IMR-90 (cell line): ENCODE measurements at regions not wholly inside any gene's neighbourhood (a gene's known extent, or its start where the extent isn't known, plus 50 kb on each side); places are given as distances from the start of the nearest gene placed in this dataset.

Experiments
- ATAC-seq: fragments of 200-7000 bp; cut with Tn5 transposase; 2 replicates; pipeline ENCODE4 v1.9.1; 2020; ENCODE audit warnings: low read depth, mild to moderate bottlenecking, moderate library complexity
- BruUV-seq: library from RNA; stranded (reverse); fragments of 400-500 nt; replicated peaks from 2 replicates; lab custom pipeline; 2021; lab: Mats Ljungman, UMichigan
- CTCF ChIA-PET: fragments of 300-600 bp; formaldehyde crosslinking; extraction: SDS; loops from one replicate; lab custom pipeline; 2021; ENCODE audit warnings: antibody characterized with exemption; lab: Yijun Ruan, JAX
- POLR2A ChIA-PET: fragments of 300-600 bp; sonication (Branson Sonifier 250); formaldehyde crosslinking; loops from one replicate; lab custom pipeline; 2022; ENCODE audit warnings: antibody characterized with exemption; ENCODE audit not compliant: unreplicated experiment; lab: Charles Lee
- DNase-seq: peaks from one replicate; pipeline ENCODE4 v3.0.0; 2013
- H2AFZ ChIP-seq: replicated peaks from 2 replicates; pipeline ENCODE3; 2013; ENCODE audit warnings: low read length, mild to moderate bottlenecking; ENCODE audit not compliant: poor library complexity
- H2AK5ac ChIP-seq: 2 replicates; pipeline ENCODE4 v1.6.1; 2013; ENCODE audit warnings: low read depth, low read length, inconsistent platforms
- H2AK9ac ChIP-seq: replicated peaks from 2 replicates; pipeline ENCODE3; 2013; ENCODE audit warnings: mild to moderate bottlenecking, low read depth, low read length, moderate library complexity; ENCODE audit not compliant: poor library complexity
- H2BK120ac ChIP-seq: 2 replicates; pipeline ENCODE4 v1.6.1; 2013; ENCODE audit warnings: low read depth, low read length, inconsistent platforms
- H2BK15ac ChIP-seq: 3 replicates; pipeline ENCODE4 v1.6.1; 2013; ENCODE audit warnings: low read depth, low read length, inconsistent platforms
- H2BK20ac ChIP-seq: 2 replicates; pipeline ENCODE4 v1.6.1; 2013; ENCODE audit warnings: low read depth, mild to moderate bottlenecking, inconsistent platforms, low read length, moderate library complexity
- H2BK5ac ChIP-seq: 2 replicates; pipeline ENCODE4 v1.6.1; 2013; ENCODE audit warnings: mild to moderate bottlenecking, low read depth, low read length, inconsistent platforms; ENCODE audit not compliant: poor library complexity, severe bottlenecking
- H3K14ac ChIP-seq: replicated peaks from 2 replicates; pipeline ENCODE4 v1.6.1; 2013; ENCODE audit warnings: low read depth, low read length, inconsistent platforms
- H3K18ac ChIP-seq: 2 replicates; pipeline ENCODE4 v1.6.1; 2013; ENCODE audit warnings: low read depth, low read length, control low read depth
- H3K23ac ChIP-seq: 2 replicates; pipeline ENCODE4 v1.6.1; 2013; ENCODE audit warnings: low read depth, low read length, inconsistent platforms
- H3K27ac ChIP-seq: 2 replicates; pipeline ENCODE4 v1.5.1; 2013; ENCODE audit warnings: mild to moderate bottlenecking, control low read depth, low read length; ENCODE audit not compliant: insufficient read depth
- H3K27me3 ChIP-seq: 2 replicates; pipeline ENCODE4 v1.6.1; 2013; ENCODE audit warnings: low read length; ENCODE audit not compliant: control insufficient read depth, insufficient read depth
- H3K36me3 ChIP-seq: 2 replicates; pipeline ENCODE4 v1.6.1; 2013; ENCODE audit warnings: low read length, mixed read lengths; ENCODE audit not compliant: control insufficient read depth, insufficient read depth
- H3K4ac ChIP-seq: 2 replicates; pipeline ENCODE4 v1.6.1; 2013; ENCODE audit warnings: low read depth, low read length, inconsistent platforms
- H3K4me1 ChIP-seq: 2 replicates; pipeline ENCODE4 v1.6.1; 2013; ENCODE audit warnings: low read length, mixed read lengths; ENCODE audit not compliant: control insufficient read depth, insufficient read depth
- H3K4me2 ChIP-seq: 2 replicates; pipeline ENCODE4 v1.6.1; 2013; ENCODE audit warnings: low read depth, mild to moderate bottlenecking, control low read depth, low read length, moderate library complexity
- H3K4me3 ChIP-seq: 2 replicates; pipeline ENCODE4 v1.5.1; 2013; ENCODE audit warnings: low read depth, mild to moderate bottlenecking, control low read depth, low read length, moderate library complexity; ENCODE audit not compliant: insufficient read depth
- H3K56ac ChIP-seq: 2 replicates; pipeline ENCODE4 v1.6.1; 2013; ENCODE audit warnings: low read length, inconsistent platforms; ENCODE audit not compliant: insufficient read depth; ENCODE audit errors: extremely low read depth
- H3K79me1 ChIP-seq, 2 experiments: 2 replicates each; pipeline ENCODE4 v1.6.1; 2013; ENCODE audit warnings: low read length in 2 of 2, inconsistent platforms in 1 of 2, low read depth in 1 of 2
- H3K9ac ChIP-seq: 2 replicates; pipeline ENCODE4 v1.6.1; 2013; ENCODE audit warnings: low read depth, low read length, control low read depth
- H3K9me1 ChIP-seq: 2 replicates; pipeline ENCODE4 v1.6.1; 2013; ENCODE audit warnings: low read length, inconsistent platforms; ENCODE audit not compliant: insufficient read depth
- H3K9me3 ChIP-seq: 2 replicates; pipeline ENCODE4 v1.6.1; 2013; ENCODE audit warnings: low read length; ENCODE audit not compliant: control insufficient read depth, insufficient read depth
- H4K20me1 ChIP-seq: 2 replicates; pipeline ENCODE4 v1.6.1; 2013; ENCODE audit warnings: low read length, inconsistent platforms; ENCODE audit not compliant: insufficient read depth
- H4K5ac ChIP-seq: 2 replicates; pipeline ENCODE4 v1.6.1; 2013; ENCODE audit warnings: mild to moderate bottlenecking, low read depth, low read length, control low read depth
- H4K8ac ChIP-seq, 2 experiments: 2 replicates each; pipeline ENCODE4 v1.6.1; 2013; ENCODE audit warnings: low read depth in 2 of 2, low read length in 2 of 2, control low read depth in 1 of 2, inconsistent platforms in 1 of 2
- H4K91ac ChIP-seq: 2 replicates; pipeline ENCODE4 v1.6.1; 2013; ENCODE audit warnings: low read depth, low read length, inconsistent platforms; ENCODE audit not compliant: insufficient read depth
- BHLHE40 ChIP-seq: fragments of 150-350 bp; IDR thresholded peaks from 2 replicates; pipeline ENCODE4 v1.6.1; 2016; ENCODE audit warnings: mild to moderate bottlenecking, low read depth, low read length
- CEBPB ChIP-seq: IDR thresholded peaks from 2 replicates; pipeline ENCODE4 v1.6.1; 2012; ENCODE audit warnings: low read depth, low read length, improper control_type of control experiment
- MAFK ChIP-seq: IDR thresholded peaks from 2 replicates; pipeline ENCODE4 v1.6.1; 2012; ENCODE audit warnings: low read depth, low read length, improper control_type of control experiment
- POLR2A ChIP-seq: IDR thresholded peaks from 2 replicates; pipeline ENCODE4 v1.6.1; 2012; ENCODE audit warnings: mild to moderate bottlenecking, low read depth, low read length
- RFX5 ChIP-seq: IDR thresholded peaks from 2 replicates; pipeline ENCODE4 v1.8.0; 2012; ENCODE audit warnings: low read depth, mild to moderate bottlenecking, low read length, moderate library complexity
- SMC3 ChIP-seq: fragments of 150-350 bp; IDR thresholded peaks from 2 replicates; pipeline ENCODE4 v1.6.1; 2016; ENCODE audit warnings: low read depth, mild to moderate bottlenecking, antibody characterized with exemption, low read length, moderate library complexity
- WGBS, 2 experiments: methylation state at CpG; one replicate each; pipeline versions ENCODE4 v1.1.5 to v1.1.7; 2013; ENCODE audit warnings: missing lambda C conversion rate in 2 of 2; ENCODE audit not compliant: insufficient read length in 1 of 2; ENCODE audit errors: extremely low coverage in 2 of 2; 5-methylcytosine and 5-hydroxymethylcytosine counted together
- dilution Hi-C: fragments of 300-500 bp; cut with HindIII; formaldehyde crosslinking; loops from one replicate; pipeline ENCODE4 v1.14.3; 2018; ENCODE audit warnings: low sequenced_read_pairs; ENCODE audit not compliant: unreplicated experiment
- in situ Hi-C: fragments of 300-500 bp; cut with MboI; formaldehyde crosslinking; loops from 3 replicates; pipeline ENCODE4 v1.14.3; 2019; ENCODE audit warnings: low sequenced_read_pairs, inconsistent platforms, mixed read lengths
- intact Hi-C: fragments of 100-400 bp; cut with micrococcal nuclease; formaldehyde crosslinking; loops from 2 replicates; pipeline ENCODE4 v1.10.0; 2022
- TF ChIP-seq, protein P1 (sequence below): fragments of 150-350 bp; IDR thresholded peaks from 2 replicates; pipeline ENCODE4 v1.6.1; 2016; ENCODE audit warnings: low read depth, mild to moderate bottlenecking, low read length, moderate library complexity, borderline replicate concordance

GRCh38 chr22:27533105-27533745 lies 268.3 kb downstream of the MN1 start:
- dilution Hi-C loops, result no loop called here

More at GRCh38 chr22:27533105-27533745, 268.3 kb downstream of the MN1 start:
- DNase-seq (no peak), ATAC-seq (no peak)
- no peak overlapping the region for H3K27ac ChIP-seq
- no peak overlapping the region for H3K18ac ChIP-seq
- no peak overlapping the region for H2AK9ac ChIP-seq
- H3K9ac ChIP-seq, result no peak overlapping the region
- no peak overlapping the region for H2BK5ac ChIP-seq
- CTCF ChIA-PET, result no interaction called here
- H3K14ac ChIP-seq, result no peak overlapping the region
- no peak overlapping the region for H3K4me3 ChIP-seq
- no peaks in the 10 kb centered on the region for H3K36me3 ChIP-seq
- no TSS peak for BruUV-seq
- H3K56ac ChIP-seq, result no peak overlapping the region
- H3K79me1 ChIP-seq, result no peaks in the 10 kb centered on the region
- no peaks in the 10 kb centered on the region for H4K20me1 ChIP-seq
- H4K91ac ChIP-seq, result no peak overlapping the region
- in situ Hi-C loops, result no loop called here
- H3K4me1 ChIP-seq, result peaks cover 8% of the 10 kb centered on the region
- H4K8ac ChIP-seq, result no peak overlapping the region
- H3K4me2 ChIP-seq, result no peak overlapping the region
- H2BK15ac ChIP-seq, result no peak overlapping the region
- no peak overlapping the region for H2AK5ac ChIP-seq
- 95% methylated on average over 3 of the region's 8 CpGs; no CpG with 5 or more reads in 1 of the 2 experiments for WGBS, 2 experiments
- no peak overlapping the region for H3K23ac ChIP-seq
- peaks cover 2% of the 10 kb centered on the region; the same call in 1 of the 2 replicates for H3K9me3 ChIP-seq
- H3K27me3 ChIP-seq, result peaks cover 15% of the 10 kb centered on the region
- H2AFZ ChIP-seq, result no peak overlapping the region
- no peak overlapping the region for H3K4ac ChIP-seq
- H3K9me1 ChIP-seq, result no peaks in the 10 kb centered on the region
- no peak overlapping the region for H2BK120ac ChIP-seq
- POLR2A ChIA-PET, result no interaction called here
- H4K5ac ChIP-seq, result no peak overlapping the region
- no peak for TF ChIP-seq SMC3
- no peak for TF ChIP-seq POLR2A
- TF ChIP-seq, protein P1, sequence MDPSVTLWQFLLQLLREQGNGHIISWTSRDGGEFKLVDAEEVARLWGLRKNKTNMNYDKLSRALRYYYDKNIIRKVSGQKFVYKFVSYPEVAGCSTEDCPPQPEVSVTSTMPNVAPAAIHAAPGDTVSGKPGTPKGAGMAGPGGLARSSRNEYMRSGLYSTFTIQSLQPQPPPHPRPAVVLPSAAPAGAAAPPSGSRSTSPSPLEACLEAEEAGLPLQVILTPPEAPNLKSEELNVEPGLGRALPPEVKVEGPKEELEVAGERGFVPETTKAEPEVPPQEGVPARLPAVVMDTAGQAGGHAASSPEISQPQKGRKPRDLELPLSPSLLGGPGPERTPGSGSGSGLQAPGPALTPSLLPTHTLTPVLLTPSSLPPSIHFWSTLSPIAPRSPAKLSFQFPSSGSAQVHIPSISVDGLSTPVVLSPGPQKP, result no peak
- no peak for TF ChIP-seq BHLHE40
- TF ChIP-seq MAFK, result no peak
- TF ChIP-seq CEBPB, result no peak
- no peak for TF ChIP-seq RFX5
- H2BK20ac ChIP-seq, result no peak overlapping the region
- intact Hi-C loops, result loop anchor here (10.0 kb wide), 2 partner anchors 108 to 272 kb away; partner anchors contain the start of gene MN1
